ENCODE measurements at regions not wholly inside any gene's neighbourhood (a gene's known extent, or its start where the extent isn't known, plus 50 kb on each side); places are given as distances from the start of the nearest gene placed in this dataset.
"Not testable (repeated sequence)": the region's sequence is repeated elsewhere in the genome, so short reads cannot be mapped to it uniquely, and the experiment has no call there.

GRCh38 chr12:88367231-88367630 is 213.0 kb downstream of the KITLG start:
- Mint-ChIP-seq H3K4me3 (ENCODE audit: low read depth, unreplicated experiment) (no peak overlapping the region), H3K4me1 (ENCODE audit: low read depth, unreplicated experiment) (peaks cover 4% of the 10 kb centered on the region), H3K27ac (ENCODE audit: unreplicated experiment) (no peak overlapping the region), H3K9me3 (ENCODE audit: low read depth, unreplicated experiment) (no peaks in the 10 kb centered on the region), H3K27me3 (ENCODE audit: unreplicated experiment) (no peaks in the 10 kb centered on the region), H3K36me3 (ENCODE audit: insufficient read depth, unreplicated experiment) (no peaks in the 10 kb centered on the region)
- CTCF ChIA-PET: interaction anchor here (0.5 to 1.2 kb wide), 2 partner anchors 26 to 1041 kb away, joined by 3 read pairs; no protein-coding TSS in a partner anchor
- TF ChIP-seq, protein P1, sequence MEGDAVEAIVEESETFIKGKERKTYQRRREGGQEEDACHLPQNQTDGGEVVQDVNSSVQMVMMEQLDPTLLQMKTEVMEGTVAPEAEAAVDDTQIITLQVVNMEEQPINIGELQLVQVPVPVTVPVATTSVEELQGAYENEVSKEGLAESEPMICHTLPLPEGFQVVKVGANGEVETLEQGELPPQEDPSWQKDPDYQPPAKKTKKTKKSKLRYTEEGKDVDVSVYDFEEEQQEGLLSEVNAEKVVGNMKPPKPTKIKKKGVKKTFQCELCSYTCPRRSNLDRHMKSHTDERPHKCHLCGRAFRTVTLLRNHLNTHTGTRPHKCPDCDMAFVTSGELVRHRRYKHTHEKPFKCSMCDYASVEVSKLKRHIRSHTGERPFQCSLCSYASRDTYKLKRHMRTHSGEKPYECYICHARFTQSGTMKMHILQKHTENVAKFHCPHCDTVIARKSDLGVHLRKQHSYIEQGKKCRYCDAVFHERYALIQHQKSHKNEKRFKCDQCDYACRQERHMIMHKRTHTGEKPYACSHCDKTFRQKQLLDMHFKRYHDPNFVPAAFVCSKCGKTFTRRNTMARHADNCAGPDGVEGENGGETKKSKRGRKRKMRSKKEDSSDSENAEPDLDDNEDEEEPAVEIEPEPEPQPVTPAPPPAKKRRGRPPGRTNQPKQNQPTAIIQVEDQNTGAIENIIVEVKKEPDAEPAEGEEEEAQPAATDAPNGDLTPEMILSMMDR (IDR thresholded peaks at IDR 0.05; ENCODE audit: unreplicated experiment): no peak
- DNase-seq: no peak
- intact Hi-C loops (cut with micrococcal nuclease; ENCODE audit: unreplicated experiment): no loop called here
- BruUV-seq (replicated peaks): no TSS peak

DNA sequence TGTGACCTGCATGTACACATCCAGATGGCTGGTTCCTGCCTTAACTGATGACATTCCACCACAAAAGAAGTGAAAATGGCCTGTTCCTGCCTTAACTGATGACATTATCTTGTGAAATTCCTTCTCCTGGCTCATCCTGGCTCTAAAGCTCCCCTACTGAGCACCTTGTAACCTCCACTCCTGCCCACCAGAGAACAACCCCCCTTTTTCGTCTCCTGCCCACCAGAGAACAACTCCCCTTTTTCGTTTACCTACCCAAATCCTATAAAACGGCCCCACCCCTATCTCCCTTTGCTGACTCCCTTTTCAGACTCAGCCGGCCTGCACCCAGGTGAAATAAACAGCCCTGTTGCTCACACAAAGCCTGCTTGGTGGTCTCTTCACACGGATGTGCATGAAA is 212.2 kb downstream of the KITLG start:
- H3K4me3 Mint-ChIP-seq (ENCODE audit: low read depth, unreplicated experiment); intact Hi-C loops (cut with micrococcal nuclease; ENCODE audit: unreplicated experiment); BruUV-seq (replicated peaks); H3K27ac Mint-ChIP-seq (ENCODE audit: unreplicated experiment); DNase-seq; H3K4me1 Mint-ChIP-seq (ENCODE audit: low read depth, unreplicated experiment); H3K36me3 Mint-ChIP-seq (ENCODE audit: insufficient read depth, unreplicated experiment); H3K9me3 Mint-ChIP-seq (ENCODE audit: low read depth, unreplicated experiment); H3K27me3 Mint-ChIP-seq (ENCODE audit: unreplicated experiment); CTCF ChIA-PET: not testable (repeated sequence)

- BruUV-seq (replicated peaks): no TSS peak
- Mint-ChIP-seq H3K27me3 (ENCODE audit: unreplicated experiment) (no peaks in the 10 kb centered on the region), H3K9me3 (ENCODE audit: low read depth, unreplicated experiment) (no peaks in the 10 kb centered on the region), H3K36me3 (ENCODE audit: insufficient read depth, unreplicated experiment) (no peaks in the 10 kb centered on the region), H3K4me1 (ENCODE audit: low read depth, unreplicated experiment) (no peaks in the 10 kb centered on the region), H3K27ac (ENCODE audit: unreplicated experiment) (no peak overlapping the region), H3K4me3 (ENCODE audit: low read depth, unreplicated experiment) (no peak overlapping the region)
- TF ChIP-seq, protein P1 (IDR thresholded peaks at IDR 0.05; ENCODE audit: unreplicated experiment): no peak
- no peak for DNase-seq
- CTCF ChIA-PET: no interaction called here
- intact Hi-C loops (cut with micrococcal nuclease; ENCODE audit: unreplicated experiment): no loop called here
Measured at GRCh38 chr12:88371416-88372183, 208.7 kb downstream of the KITLG start.

- H3K36me3 Mint-ChIP-seq (ENCODE audit: insufficient read depth, unreplicated experiment): no peaks in the 10 kb centered on the region
- TF ChIP-seq, protein P1 (IDR thresholded peaks at IDR 0.05; ENCODE audit: unreplicated experiment): no peak
- no peak overlapping the region for H3K4me3 Mint-ChIP-seq (ENCODE audit: low read depth, unreplicated experiment)
- DNase-seq: no peak
- intact Hi-C loops (cut with micrococcal nuclease; ENCODE audit: unreplicated experiment): no loop called here
- BruUV-seq (replicated peaks): no TSS peak
- CTCF ChIA-PET: no interaction called here
- no peaks in the 10 kb centered on the region for H3K9me3 Mint-ChIP-seq (ENCODE audit: low read depth, unreplicated experiment)
- H3K27ac Mint-ChIP-seq (ENCODE audit: unreplicated experiment): no peak overlapping the region
- H3K4me1 Mint-ChIP-seq (ENCODE audit: low read depth, unreplicated experiment): no peaks in the 10 kb centered on the region
- H3K27me3 Mint-ChIP-seq (ENCODE audit: unreplicated experiment): no peaks in the 10 kb centered on the region
Measured at GRCh38 chr12:88375306-88376305, 204.7 kb downstream of the KITLG start.

Measured in Calu3 (cell line).